ENCODE measurements at regions not wholly inside any gene's neighbourhood (a gene's known extent, or its start where the extent isn't known, plus 50 kb on each side); places are given as distances from the start of the nearest gene placed in this dataset.

- no peak overlapping the region for H3K4me3 ChIP-seq (ENCODE audit: low read length in 2 of 2)
- H3K9me3 ChIP-seq (ENCODE audit: control insufficient read depth, low read length) = no peaks in the 10 kb centered on the region
- no peaks in the 10 kb centered on the region for H3K36me3 ChIP-seq (ENCODE audit: control insufficient read depth in 1 of 2, insufficient read depth in 2 of 2, low read length in 1 of 2)
- intact Hi-C loops (cut with DNase I) = no loop called here
- ATAC-seq (ENCODE audit: low FRiP score) (no peak), DNase-seq (peak in 1 of 2 donors; percentile 44)
- no peaks in the 10 kb centered on the region for H3K27me3 ChIP-seq (ENCODE audit: control insufficient read depth in 1 of 2, insufficient read depth in 2 of 2, low read length in 1 of 2)
- WGBS, 2 donors = 51 to 53% methylated on average over 4 of the region's 4 CpGs
- no peaks in the 10 kb centered on the region for H3K4me1 ChIP-seq (ENCODE audit: control insufficient read depth in 1 of 2, insufficient read depth in 2 of 2, low read length in 2 of 2)
- no peak overlapping the region for H3K27ac ChIP-seq (ENCODE audit: low read depth in 1 of 2, low read length in 2 of 2)
These were observed 372.0 kb upstream of the KIF2A start for GRCh38 chr5:61933787-61934626.

- H3K36me3 ChIP-seq (ENCODE audit: control insufficient read depth in 1 of 2, insufficient read depth in 2 of 2, low read length in 1 of 2) = no peaks in the 10 kb centered on the region
- H3K4me3 ChIP-seq (ENCODE audit: low read length in 2 of 2) = no peak overlapping the region
- no peaks in the 10 kb centered on the region for H3K4me1 ChIP-seq (ENCODE audit: control insufficient read depth in 1 of 2, insufficient read depth in 2 of 2, low read length in 2 of 2)
- ATAC-seq (ENCODE audit: low FRiP score) (no peak), DNase-seq (no peak)
- intact Hi-C loops (cut with DNase I) = no loop called here
- no peaks in the 10 kb centered on the region for H3K27me3 ChIP-seq (ENCODE audit: control insufficient read depth in 1 of 2, insufficient read depth in 2 of 2, low read length in 1 of 2)
- 22 to 25% methylated on average over 1 of the region's 1 CpG for WGBS, 2 donors
- no peak overlapping the region for H3K27ac ChIP-seq (ENCODE audit: low read depth in 1 of 2, low read length in 2 of 2)
- no peaks in the 10 kb centered on the region for H3K9me3 ChIP-seq (ENCODE audit: control insufficient read depth, low read length)
These were observed 364.4 kb upstream of the KIF2A start for GRCh38 chr5:61941637-61942036.

- Histone ChIP-seq H3K4me3 (ENCODE audit: low read length in 2 of 2) (no peak overlapping the region), H3K9me3 (ENCODE audit: control insufficient read depth, low read length) (no peaks in the 10 kb centered on the region), H3K4me1 (ENCODE audit: control insufficient read depth in 1 of 2, insufficient read depth in 2 of 2, low read length in 2 of 2) (no peaks in the 10 kb centered on the region), H3K27me3 (ENCODE audit: control insufficient read depth in 1 of 2, insufficient read depth in 2 of 2, low read length in 1 of 2) (no peaks in the 10 kb centered on the region), H3K36me3 (ENCODE audit: control insufficient read depth in 1 of 2, insufficient read depth in 2 of 2, low read length in 1 of 2) (no peaks in the 10 kb centered on the region), H3K27ac (ENCODE audit: low read depth in 1 of 2, low read length in 2 of 2) (no peak overlapping the region)
- DNase-seq (no peak), ATAC-seq (ENCODE audit: low FRiP score) (no peak)
- WGBS, 2 donors = 74 to 77% methylated on average over 1 of the region's 2 CpGs
- intact Hi-C loops (cut with DNase I) = no loop called here
These were observed 363.4 kb upstream of the KIF2A start for GRCh38 chr5:61942462-61943049.

- no peak for ATAC-seq (ENCODE audit: low FRiP score)
- Histone ChIP-seq H3K9me3 (ENCODE audit: control insufficient read depth, low read length) (no peaks in the 10 kb centered on the region), H3K36me3 (ENCODE audit: control insufficient read depth in 1 of 2, insufficient read depth in 2 of 2, low read length in 1 of 2) (no peaks in the 10 kb centered on the region), H3K27ac (ENCODE audit: low read depth in 1 of 2, low read length in 2 of 2) (no peak overlapping the region), H3K27me3 (ENCODE audit: control insufficient read depth in 1 of 2, insufficient read depth in 2 of 2, low read length in 1 of 2) (no peaks in the 10 kb centered on the region), H3K4me1 (ENCODE audit: control insufficient read depth in 1 of 2, insufficient read depth in 2 of 2, low read length in 2 of 2) (no peaks in the 10 kb centered on the region), H3K4me3 (ENCODE audit: low read length in 2 of 2) (no peak overlapping the region)
- intact Hi-C loops (cut with DNase I) = no loop called here
- no peak for DNase-seq
- 57 to 69% methylated on average over 2 of the region's 2 CpGs for WGBS, 2 donors
These were observed 362.3 kb upstream of the KIF2A start for GRCh38 chr5:61943713-61944112.

GRCh38 chr5:61948151-61948550 lies 357.9 kb upstream of the KIF2A start:
- no peaks in the 10 kb centered on the region for H3K4me1 ChIP-seq (ENCODE audit: control insufficient read depth in 1 of 2, insufficient read depth in 2 of 2, low read length in 2 of 2)
- H3K9me3 ChIP-seq (ENCODE audit: control insufficient read depth, low read length) = peaks cover 2% of the 10 kb centered on the region
- DNase-seq = no peak
- H3K27ac ChIP-seq (ENCODE audit: low read depth in 1 of 2, low read length in 2 of 2) = no peak overlapping the region
- intact Hi-C loops (cut with DNase I) = no loop called here
- no peak overlapping the region for H3K4me3 ChIP-seq (ENCODE audit: low read length in 2 of 2)
- H3K36me3 ChIP-seq (ENCODE audit: control insufficient read depth in 1 of 2, insufficient read depth in 2 of 2, low read length in 1 of 2) = no peaks in the 10 kb centered on the region
- H3K27me3 ChIP-seq (ENCODE audit: control insufficient read depth in 1 of 2, insufficient read depth in 2 of 2, low read length in 1 of 2) = no peaks in the 10 kb centered on the region
- ATAC-seq (ENCODE audit: low FRiP score) = no peak
- WGBS, 2 donors = 72 to 80% methylated on average over 3 of the region's 3 CpGs

- intact Hi-C loops (cut with DNase I) = no loop called here
- H3K9me3 ChIP-seq (ENCODE audit: control insufficient read depth, low read length) = peaks cover 2% of the 10 kb centered on the region
- H3K27me3 ChIP-seq (ENCODE audit: control insufficient read depth in 1 of 2, insufficient read depth in 2 of 2, low read length in 1 of 2) = no peaks in the 10 kb centered on the region
- no peaks in the 10 kb centered on the region for H3K4me1 ChIP-seq (ENCODE audit: control insufficient read depth in 1 of 2, insufficient read depth in 2 of 2, low read length in 2 of 2)
- no peak overlapping the region for H3K27ac ChIP-seq (ENCODE audit: low read depth in 1 of 2, low read length in 2 of 2)
- ATAC-seq (ENCODE audit: low FRiP score) (no peak), DNase-seq (no peak)
- no peak overlapping the region for H3K4me3 ChIP-seq (ENCODE audit: low read length in 2 of 2)
- WGBS, 2 donors = 60 to 66% methylated on average over 2 of the region's 2 CpGs
- no peaks in the 10 kb centered on the region for H3K36me3 ChIP-seq (ENCODE audit: control insufficient read depth in 1 of 2, insufficient read depth in 2 of 2, low read length in 1 of 2)
These were observed 356.8 kb upstream of the KIF2A start for GRCh38 chr5:61949054-61949678.

GRCh38 chr5:61949679-61950435 lies 356.1 kb upstream of the KIF2A start:
- intact Hi-C loops (cut with DNase I) = no loop called here
- H3K27ac ChIP-seq (ENCODE audit: low read depth in 1 of 2, low read length in 2 of 2) = no peak overlapping the region
- DNase-seq (no peak), ATAC-seq (ENCODE audit: low FRiP score) (no peak)
- no peaks in the 10 kb centered on the region for H3K36me3 ChIP-seq (ENCODE audit: control insufficient read depth in 1 of 2, insufficient read depth in 2 of 2, low read length in 1 of 2)
- no peaks in the 10 kb centered on the region for H3K27me3 ChIP-seq (ENCODE audit: control insufficient read depth in 1 of 2, insufficient read depth in 2 of 2, low read length in 1 of 2)
- no peaks in the 10 kb centered on the region for H3K4me1 ChIP-seq (ENCODE audit: control insufficient read depth in 1 of 2, insufficient read depth in 2 of 2, low read length in 2 of 2)
- no peak overlapping the region for H3K4me3 ChIP-seq (ENCODE audit: low read length in 2 of 2)
- peaks cover 2% of the 10 kb centered on the region for H3K9me3 ChIP-seq (ENCODE audit: control insufficient read depth, low read length)
- WGBS, 2 donors = 90 to 94% methylated on average over 7 of the region's 7 CpGs

GRCh38 chr5:61951295-61951694 lies 354.7 kb upstream of the KIF2A start:
- ATAC-seq (ENCODE audit: low FRiP score) (no peak), DNase-seq (no peak)
- no peak overlapping the region for H3K4me3 ChIP-seq (ENCODE audit: low read length in 2 of 2)
- intact Hi-C loops (cut with DNase I) = no loop called here
- H3K27me3 ChIP-seq (ENCODE audit: control insufficient read depth in 1 of 2, insufficient read depth in 2 of 2, low read length in 1 of 2) = no peaks in the 10 kb centered on the region
- H3K27ac ChIP-seq (ENCODE audit: low read depth in 1 of 2, low read length in 2 of 2) = no peak overlapping the region
- H3K4me1 ChIP-seq (ENCODE audit: control insufficient read depth in 1 of 2, insufficient read depth in 2 of 2, low read length in 2 of 2) = no peaks in the 10 kb centered on the region
- H3K9me3 ChIP-seq (ENCODE audit: control insufficient read depth, low read length) = peaks cover 2% of the 10 kb centered on the region
- 92 to 93% methylated on average over 3 of the region's 3 CpGs for WGBS, 2 donors
- no peaks in the 10 kb centered on the region for H3K36me3 ChIP-seq (ENCODE audit: control insufficient read depth in 1 of 2, insufficient read depth in 2 of 2, low read length in 1 of 2)
